GM19023 (cell line): ENCODE measurements at regions not wholly inside any gene's neighbourhood (a gene's known extent, or its start where the extent isn't known, plus 50 kb on each side); places are given as distances from the start of the nearest gene placed in this dataset.
"Not testable (repeated sequence)": the region's sequence is repeated elsewhere in the genome, so short reads cannot be mapped to it uniquely, and the experiment has no call there.

Experiments
- ATAC-seq: cut with Tn5 transposase; IDR thresholded peaks from one replicate; pipeline ENCODE4 v1.9.1; 2021; ENCODE audit warnings: mild to moderate bottlenecking, moderate library complexity; ENCODE audit not compliant: unreplicated experiment

DNA sequence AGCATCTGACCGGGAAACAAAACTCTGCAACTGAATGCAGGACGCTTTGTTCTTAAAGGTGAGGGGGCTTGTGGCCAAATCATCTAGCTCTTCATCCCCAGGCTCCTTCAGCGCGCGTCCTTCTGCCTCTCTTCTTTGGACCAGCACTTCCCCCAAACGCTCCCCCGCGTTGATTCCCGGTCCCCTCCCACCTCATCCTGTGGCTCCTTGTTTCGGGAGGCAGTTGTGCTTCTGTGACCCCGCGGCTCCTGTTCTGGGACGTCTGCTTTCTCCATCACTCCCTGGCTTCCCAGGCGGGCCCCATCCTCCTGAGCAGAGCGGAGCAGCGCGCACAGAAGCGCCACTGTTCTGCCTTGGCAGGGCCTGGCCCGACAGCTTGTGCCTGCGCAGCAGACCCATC lies 109.7 kb upstream of the ZNG1E start:
- ATAC-seq = not testable (repeated sequence)

DNA sequence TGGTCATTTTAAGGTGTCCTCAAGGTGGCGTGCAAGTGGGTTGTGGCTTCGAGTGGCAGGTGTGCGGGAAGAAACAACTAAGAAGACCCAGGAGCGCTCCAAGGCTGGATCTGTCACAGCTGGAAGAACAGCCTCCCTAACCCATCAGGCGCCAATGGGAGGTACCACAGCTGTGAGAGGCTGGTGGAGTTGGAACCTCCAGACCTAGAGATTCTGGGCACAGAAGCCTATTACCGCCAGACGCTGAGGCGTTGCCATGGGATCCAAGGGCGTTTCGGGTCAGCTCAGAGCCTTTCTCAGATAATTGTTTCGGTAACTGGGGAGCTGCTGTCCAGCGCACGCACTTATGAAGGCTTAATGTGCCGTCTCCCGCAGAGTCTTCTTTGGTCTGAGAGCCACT lies 156.7 kb upstream of the ZNG1E start:
- ATAC-seq = not testable (repeated sequence)

DNA sequence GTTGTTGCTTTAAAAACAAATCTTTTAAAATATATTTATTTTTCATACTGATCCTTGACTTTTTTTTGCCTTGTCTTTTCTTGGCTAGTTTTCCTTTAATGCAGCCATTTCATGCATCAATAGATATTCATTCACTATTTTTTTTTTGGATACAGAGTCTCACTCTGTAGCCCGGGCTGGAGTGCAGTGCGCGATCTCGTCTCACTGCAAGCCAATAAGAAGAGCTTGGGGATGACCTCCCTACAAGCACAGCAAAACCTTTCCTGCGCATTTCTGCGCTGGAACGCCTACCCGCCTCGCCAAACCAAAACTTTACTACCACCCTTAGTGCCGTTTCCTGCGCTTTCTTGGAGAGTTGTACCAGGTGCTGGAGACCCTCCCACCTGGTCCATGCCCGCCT lies 161.3 kb upstream of the ZNG1E start:
- ATAC-seq = not testable (repeated sequence)

DNA sequence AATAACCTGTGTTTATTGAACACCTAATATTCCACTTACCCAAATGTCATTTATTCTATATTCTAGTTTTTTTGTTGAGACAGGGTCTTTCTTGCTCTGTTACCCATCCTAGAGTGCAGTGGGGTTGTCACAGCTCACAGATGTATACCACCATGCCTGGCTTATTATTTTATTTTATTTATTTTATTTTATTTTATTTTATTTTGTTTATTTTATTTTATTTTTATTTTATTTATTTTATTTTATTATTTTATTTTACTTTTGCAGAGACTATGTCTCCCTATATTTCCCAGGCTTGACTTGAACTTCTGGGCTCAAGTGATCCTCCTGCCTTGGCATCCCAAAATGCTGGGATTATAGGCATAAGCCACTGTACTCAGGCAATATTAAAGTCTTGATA lies 167.8 kb upstream of the ZNG1E start:
- ATAC-seq = not testable (repeated sequence)

DNA sequence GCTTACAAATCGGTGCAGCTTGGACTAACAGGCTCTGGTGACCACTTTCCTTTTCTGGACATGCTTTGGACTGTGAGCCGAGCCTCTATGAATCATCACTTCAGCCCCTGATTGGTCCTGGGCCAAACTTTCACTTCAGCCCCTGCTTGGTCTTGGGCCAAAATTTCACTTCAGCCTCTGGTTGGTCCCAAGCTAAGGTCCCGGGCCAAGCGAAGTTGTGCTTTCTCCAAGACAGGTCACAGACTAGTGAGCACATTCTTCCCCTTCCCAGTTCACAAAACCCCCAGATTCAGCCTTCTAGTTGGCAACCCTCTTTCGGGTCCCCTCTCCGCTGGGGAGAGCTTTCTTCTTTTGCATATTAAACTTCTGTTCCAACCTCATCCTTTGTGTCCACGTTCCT lies 171.0 kb upstream of the ZNG1E start:
- not testable (repeated sequence) for ATAC-seq

DNA sequence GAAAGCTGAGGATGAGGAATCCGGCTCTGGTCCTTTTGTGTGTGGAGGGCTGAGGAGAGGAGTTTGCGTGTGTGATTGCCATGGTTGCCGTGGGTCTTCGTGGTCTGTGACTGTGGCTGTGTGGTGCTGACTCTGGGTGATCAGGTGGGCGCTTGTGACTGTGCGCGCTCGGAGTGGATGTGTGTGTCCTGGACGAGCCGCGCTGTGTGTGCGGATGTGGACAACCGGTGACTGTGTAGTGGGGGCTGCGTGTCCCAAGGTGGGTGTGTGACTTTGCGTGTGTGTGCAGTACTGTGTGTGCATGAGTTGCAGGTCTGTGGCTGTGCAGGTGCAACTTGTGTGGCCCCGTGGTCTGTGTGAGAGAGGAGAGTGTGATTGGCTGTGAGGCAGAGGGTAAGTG lies 172.0 kb upstream of the ZNG1E start:
- not testable (repeated sequence) for ATAC-seq

DNA sequence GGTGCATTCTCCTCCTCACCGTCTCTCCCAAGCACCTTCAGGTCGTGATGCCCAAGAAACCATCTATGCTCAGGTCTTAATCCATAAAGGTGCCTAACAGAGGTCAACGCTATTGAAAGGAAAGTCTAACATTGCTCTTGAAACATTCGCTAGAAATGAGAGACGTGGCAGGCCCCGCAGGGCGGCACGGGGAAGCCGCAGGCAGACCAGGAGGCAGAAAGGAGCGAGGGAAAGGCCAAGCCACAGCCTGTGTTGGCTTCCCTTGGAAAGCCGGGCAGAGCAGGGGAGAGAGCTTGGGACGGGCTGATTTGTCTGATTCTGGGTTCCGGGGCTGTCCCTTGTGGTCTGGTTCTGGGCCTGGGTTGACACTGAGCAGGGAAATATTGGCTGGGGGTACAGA lies 192.8 kb upstream of the ZNG1E start:
- not testable (repeated sequence) for ATAC-seq

DNA sequence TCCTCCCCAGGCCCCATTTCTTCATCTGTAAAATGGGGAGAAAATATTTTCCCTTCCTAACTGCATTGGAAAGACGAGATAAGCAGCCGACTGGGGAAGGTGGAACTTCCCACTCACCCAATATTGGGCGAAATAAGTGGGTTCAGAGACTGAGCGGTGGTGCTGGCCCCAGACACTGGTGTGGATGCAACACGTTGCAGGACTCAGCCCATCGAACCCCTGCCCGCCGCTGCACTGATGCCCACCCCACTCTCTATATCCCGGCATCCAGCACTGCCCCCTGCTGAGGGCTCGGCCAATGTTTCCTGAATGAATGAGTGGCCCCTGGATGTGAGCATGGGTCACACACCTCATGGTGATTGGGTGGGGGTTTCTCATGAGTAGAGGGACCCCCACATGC lies 194.4 kb upstream of the ZNG1E start:
- ATAC-seq = not testable (repeated sequence)

DNA sequence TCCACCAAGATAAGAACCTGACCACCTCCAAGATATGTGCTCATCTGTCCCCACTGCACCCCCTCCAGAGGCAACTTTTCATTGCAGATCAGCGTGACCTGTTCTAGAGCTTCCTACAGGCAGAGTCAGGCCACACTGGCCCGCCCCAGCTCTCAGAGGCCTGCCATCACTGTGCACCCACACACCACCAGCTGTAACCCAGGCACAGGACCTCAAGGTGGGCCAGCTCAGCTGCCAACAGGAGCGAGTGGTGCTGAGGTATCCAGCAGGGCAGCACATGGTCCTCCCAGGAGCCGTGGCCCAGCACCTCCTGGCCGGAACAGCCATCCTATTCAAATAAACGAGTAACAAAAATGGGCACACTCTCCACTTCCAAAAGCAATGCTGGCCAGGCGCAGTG lies 189.9 kb upstream of the FOXD4L5 start:
- ATAC-seq = not testable (repeated sequence)

DNA sequence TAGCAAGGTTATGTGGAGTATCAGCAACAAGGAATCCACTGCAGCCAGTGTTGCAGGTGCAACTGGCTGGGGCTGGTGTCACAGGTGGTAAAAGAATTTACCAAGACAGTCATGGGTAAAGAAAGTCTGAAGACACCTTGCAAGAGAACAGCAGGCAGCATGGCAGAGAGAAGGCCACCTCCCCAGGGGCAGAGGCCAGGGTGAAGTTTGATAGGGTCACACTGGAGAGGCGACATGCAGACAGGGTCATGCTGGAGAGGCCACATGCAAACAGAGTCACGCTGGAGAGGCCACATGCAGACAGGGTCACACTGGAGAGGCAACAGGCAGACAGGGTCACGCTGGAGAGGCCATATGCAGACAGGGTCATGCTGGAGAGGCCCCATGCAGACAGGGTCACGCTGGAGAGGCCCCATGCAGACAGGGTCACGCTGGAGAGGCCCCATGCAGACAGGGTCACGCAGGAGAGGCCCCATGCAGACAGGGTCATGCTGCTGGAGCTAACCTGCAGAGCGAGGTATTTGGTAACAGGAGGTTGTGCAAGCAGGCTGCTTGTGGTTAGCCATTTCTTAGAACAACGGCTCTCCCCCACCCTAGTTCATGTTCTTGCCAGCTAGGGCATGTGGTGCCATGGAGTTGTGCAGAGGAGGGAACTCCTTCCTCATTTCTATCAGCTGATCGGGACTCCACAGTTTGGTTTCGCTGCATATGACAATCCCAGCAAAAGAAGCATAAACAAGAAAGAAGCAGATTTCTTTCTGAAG lies 188.2 kb upstream of the FOXD4L5 start:
- ATAC-seq = not testable (repeated sequence)

DNA sequence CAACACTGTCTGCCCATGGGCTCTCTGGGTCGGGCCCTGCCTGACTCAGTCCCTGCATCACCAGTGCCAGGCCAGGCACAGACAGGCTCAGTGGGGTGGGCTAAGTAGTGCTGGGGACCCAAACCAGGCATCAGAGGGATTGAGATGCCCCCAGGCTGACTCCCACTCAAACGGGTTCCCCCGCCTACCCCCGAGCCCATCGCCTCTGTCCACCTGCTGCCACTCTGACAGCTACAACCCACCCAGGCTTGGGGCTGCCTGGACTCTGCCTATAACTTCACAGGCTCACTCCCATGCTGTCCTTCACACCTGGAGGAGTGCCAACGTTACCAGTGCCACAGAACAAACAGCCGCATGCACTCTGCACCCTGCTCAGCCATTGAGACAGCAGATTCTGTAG lies 186.1 kb upstream of the FOXD4L5 start:
- ATAC-seq = not testable (repeated sequence)

DNA sequence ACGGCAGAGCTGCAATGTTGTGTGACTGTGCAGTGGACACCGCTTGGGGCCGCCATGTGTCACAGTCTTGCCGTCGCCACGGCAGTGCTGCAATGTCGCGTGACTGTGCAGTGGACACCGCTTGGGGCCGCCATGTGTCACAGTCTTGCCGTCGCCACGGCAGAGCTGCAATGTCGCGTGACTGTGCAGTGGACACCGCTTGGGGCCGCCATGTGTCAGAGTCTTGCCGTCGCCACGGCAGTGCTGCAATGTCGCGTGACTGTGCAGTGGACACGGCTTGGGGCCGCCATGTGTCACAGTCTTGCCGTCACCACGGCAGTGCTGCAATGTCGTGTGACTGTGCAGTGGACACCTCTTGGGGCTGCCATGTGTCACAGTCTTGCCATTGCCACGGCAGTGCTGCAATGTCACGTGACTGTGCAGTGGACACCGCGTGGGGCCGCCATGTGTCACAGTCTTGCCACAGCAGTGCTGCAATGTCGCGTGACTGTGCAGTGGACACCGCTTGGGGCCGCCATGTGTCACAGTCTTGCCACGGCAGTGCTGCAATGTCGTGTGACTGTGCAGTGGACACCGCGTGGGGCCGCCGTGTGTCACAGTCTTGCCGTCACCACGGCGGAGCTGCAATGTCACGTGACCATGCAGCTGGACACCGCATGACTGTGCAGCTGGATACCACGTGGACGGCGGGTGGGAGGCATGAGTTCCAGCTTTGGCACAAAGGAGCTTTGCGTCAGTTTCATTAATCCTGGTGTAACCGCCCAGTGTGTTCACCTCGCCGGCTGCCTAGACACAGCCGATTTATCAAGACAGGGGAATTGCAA lies 182.1 kb upstream of the FOXD4L5 start:
- not testable (repeated sequence) for ATAC-seq

DNA sequence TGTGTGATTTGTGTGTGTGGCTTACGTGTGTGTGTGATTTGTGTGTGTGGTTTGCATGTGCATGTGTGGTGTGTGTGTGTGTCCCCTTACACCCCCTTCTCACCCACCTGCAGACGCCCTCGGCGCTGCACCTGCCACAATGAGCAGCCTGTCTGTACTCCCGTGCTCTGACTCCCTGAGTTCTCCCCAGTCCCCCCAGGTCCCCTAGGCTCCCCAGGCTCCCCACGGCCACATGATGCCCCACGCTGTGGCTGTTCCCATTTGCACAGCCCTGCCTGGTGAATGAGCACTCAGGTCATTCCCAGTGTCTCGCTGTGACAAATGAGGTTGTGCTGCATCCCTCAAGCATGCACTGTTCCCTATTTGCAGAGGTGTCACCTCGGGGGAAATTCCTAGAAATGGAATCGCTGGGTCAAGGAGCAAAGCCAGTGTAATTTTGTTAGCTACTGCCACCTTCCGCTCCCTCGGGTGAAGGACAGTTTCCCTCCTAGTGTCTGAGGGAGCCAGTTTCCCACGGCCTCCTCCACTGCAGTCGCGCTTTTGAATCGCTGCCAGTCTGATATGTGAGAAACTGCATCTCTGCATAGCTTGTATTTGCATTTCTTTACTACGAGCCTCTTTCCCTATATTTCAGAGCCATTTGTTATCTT lies 180.4 kb upstream of the FOXD4L5 start:
- not testable (repeated sequence) for ATAC-seq

DNA sequence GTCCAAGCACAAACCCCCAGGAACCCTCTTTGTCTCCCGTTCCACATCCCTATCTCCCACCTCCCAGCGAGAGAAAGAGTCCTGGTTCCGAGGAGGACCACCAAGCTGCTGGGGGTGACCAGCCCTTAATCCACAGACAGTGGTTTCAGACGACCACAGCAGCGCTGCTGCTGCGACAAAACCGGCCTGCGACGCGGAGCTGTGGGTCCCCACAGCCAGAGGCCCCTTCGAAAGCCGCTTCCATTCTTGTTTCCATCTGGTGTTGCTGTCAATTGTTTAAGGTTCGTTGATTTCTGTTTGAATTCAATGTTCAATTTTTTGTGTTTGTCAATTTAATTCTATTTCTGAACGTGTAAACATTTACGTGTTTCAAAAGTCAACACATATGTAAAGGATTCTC lies 177.5 kb upstream of the FOXD4L5 start:
- not testable (repeated sequence) for ATAC-seq

DNA sequence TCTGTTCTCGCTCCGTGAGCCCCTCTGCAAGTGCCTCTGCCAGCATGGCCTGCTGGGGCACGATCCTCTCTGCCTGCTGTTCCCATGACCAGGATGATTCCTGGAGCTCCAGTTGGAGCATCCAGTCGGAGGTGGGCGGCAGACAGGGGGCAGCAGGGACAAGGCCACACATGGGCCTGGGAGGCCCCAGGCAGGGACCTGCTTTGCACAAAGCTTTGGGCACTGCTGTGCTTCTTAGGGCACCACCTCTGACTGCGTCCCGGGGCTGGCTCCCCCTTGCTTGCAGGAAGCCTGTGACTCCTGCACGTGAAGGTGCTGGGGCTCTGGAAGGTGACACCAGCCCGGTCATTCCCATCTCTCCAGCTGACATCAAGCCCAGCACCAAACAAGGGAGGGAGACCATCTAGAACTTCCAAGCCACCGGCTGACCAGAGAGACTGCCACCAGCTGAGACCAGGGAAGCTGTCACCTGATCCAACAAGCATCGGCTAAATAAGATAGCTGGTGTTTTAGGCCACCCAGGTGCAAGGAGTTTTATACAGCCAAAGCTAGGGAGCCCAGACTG lies 174.8 kb upstream of the FOXD4L5 start:
- ATAC-seq = no peak

DNA sequence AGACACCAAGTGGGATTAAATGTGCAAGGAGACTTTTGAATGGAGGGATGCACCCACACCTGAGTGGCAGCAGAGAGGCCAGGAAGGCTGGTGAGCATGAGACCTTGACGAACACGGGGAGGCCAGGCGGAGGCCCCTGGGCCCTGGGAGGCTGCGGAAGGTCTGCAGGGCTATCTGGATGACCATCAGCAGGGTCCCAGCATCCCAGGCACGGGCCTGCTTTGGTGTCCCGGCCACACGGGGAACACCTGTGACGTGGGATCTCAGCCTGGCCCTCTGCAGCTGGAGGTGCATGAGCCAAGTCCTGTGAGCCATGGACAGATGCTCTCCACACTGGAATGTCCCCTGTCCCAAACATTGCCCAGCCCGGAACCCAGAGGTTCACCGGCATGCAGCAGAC lies 174.0 kb upstream of the FOXD4L5 start:
- no peak for ATAC-seq

DNA sequence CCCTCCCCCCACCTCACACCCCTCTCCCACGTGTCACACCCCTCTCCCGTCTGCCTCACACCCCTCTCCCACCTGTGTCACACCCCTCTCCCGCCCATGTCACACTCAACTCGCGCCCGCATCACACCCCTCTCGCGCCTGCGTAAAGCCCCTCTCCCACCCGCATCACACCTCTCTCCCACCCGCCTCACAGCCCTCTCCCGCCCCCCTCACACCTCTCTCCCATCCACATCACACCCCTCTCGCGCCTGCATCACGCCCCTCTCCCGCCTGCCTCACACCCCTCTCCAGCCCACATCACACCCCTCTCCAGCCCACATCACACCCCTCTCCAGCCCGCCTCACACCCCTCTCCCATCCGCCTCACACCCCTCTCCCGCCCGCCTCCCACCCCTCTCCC lies 173.5 kb upstream of the FOXD4L5 start:
- no peak for ATAC-seq

DNA sequence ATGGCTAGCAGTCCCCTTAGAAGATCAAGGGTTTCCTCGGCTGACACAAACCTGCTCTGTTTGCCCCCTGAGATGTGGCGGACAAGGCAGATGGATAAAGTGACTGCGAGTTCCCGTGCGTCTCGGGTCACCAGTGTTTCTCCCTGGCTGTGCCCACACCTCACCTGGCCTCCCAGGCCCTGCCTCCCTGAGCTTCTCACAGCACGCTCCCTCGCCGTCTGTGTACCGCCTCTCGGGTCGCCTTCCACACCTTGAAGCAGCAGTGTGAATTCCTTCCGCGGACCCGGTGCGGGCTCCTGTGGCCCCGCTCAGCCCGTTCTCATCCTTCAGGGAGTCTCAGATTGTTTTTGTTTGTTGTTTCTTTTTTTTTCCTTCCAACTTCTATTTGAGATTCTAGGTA lies 172.0 kb upstream of the FOXD4L5 start:
- ATAC-seq = not testable (repeated sequence)

DNA sequence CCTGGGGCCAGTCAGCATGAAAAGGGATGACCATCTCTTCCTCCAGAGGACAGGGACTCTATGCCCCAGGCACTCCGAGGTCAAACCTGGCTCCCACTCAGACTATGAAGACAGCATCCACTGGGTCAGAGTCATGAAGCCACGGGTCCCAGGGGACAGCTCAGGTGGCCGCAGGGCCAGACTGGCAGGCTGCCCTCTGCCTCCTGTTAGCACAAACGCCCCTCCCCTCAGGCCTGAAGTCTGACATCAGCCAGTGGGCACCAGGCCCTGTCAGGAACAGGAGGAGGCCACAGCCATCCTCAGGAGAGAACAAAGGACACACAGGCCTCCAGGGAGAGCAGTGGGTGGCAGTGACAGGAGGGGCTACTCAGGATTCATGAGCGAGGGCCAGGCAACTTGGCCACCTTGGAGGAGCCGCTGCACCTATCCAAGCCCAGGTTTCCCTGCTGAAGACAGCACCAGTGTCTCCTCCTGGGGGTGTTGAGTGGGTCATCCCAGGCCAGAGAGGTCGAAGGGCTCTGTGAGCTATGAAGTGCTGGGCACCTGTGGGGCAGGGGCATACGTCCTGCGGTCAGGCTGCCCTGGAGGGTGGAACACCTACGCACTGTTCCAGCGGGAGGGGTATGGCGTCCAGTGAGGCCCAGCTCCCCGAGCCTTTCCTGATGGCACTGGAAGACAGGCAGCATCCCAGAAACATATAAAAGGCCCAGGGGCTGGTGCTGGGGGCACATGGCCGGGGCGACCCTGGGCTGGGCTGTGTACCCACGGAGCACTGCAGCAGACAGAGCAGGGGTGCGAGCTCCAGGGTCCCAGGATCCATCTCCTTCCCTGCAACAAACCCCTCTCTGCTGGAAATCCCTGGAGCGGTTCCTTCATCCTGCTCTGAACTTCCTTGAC lies 171.0 kb upstream of the FOXD4L5 start:
- ATAC-seq = not testable (repeated sequence)

DNA sequence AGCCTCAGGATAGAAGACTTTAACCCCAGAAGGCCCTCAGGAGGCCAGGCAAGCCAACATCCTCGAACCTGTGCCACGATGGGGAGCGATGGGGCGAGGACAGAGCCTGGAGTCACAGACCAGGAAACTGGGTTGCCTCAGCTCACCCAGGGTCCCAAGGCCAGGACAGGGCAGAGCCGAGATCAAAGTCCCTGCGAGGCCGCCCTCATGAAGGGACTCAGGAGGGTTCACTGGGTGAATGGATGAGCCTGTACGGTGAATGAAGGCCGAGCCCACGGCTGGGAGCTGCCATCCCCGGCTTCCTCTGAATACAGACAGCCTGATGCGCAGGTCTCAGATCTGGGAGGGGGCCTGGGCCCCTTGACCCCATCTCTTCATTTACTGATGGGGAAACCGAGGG lies 170.1 kb upstream of the FOXD4L5 start:
- ATAC-seq = not testable (repeated sequence)
